ENCODE measurements at regions not wholly inside any gene's neighbourhood (a gene's known extent, or its start where the extent isn't known, plus 50 kb on each side); places are given as distances from the start of the nearest gene placed in this dataset.
"Not testable (repeated sequence)": the region's sequence is repeated elsewhere in the genome, so short reads cannot be mapped to it uniquely, and the experiment has no call there.

DNA sequence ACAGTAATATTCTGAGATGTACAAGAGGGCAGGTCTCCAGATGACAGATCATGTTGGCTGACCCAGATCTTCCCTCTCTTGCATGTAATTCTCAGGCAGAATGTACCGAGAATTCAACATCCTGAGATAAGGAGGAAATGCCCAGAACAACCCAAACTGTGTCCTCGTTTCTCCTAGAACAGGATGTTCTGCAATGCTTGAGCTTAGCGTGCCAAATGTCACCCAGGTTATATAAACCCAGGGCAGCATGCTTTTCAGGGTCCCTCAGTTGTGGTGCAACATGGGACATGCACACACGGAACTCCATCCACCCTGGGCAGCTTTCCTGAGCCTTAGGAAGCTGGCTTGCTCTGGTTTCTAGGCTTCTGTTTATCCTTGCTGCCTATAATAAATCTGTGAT, 102.1 kb upstream of the CMC1 start:
- Histone ChIP-seq H3K36me3 (ENCODE audit: insufficient read depth, low read length) (no peaks in the 10 kb centered on the region), H3K79me2 (ENCODE audit: control insufficient read depth, insufficient read depth, low read length, unreplicated experiment) (no peaks in the 10 kb centered on the region), H3K27ac (ENCODE audit: low read depth, low read length) (peak overlapping the region; percentile 89), H3K27me3 (ENCODE audit: insufficient read depth, low read length) (no peaks in the 10 kb centered on the region), H2AFZ (ENCODE audit: low read length, unreplicated experiment) (peak overlapping the region; percentile 45), H3K4me3 (ENCODE audit: low read depth, low read length) (no peak overlapping the region; the same call in 1 of the 2 replicates), H3K4me1 (ENCODE audit: control insufficient read depth, insufficient read depth, low read length, unreplicated experiment) (peaks cover 31% of the 10 kb centered on the region)

DNA sequence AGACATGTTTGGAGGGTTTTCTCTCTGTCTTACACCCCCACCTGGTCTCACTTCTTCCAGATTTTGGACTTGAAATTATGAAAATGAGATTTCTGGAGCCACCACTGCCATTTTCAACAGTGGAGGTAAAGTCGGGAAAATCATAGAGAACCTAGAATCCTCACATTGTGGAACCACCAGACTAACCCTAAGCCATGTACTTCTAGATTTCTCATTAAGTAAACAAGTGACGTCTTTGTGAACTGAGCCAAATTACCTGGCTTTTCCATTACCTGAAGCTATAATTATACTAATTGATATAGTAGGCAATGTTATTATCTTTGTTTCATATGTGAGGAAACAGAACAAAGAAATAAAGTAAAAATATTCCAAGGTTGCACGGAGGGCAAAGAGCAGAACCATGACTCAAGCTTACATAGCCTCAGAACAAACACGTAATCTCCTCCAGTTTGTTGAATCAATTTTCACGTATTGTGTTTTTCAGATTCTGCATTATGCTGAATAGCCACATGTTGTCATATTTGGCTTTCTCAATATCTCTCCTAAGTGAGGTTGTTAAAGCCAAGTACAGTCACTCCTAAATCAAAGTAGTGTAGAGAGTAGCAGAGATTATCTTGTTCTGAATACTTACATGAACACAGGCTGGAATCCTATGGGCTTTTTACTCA, 101.3 kb upstream of the CMC1 start:
- Histone ChIP-seq H3K27me3 (ENCODE audit: insufficient read depth, low read length) (no peaks in the 10 kb centered on the region), H3K36me3 (ENCODE audit: insufficient read depth, low read length) (no peaks in the 10 kb centered on the region), H3K4me3 (ENCODE audit: low read depth, low read length) (no peak overlapping the region; the same call in 1 of the 2 replicates), H3K4me1 (ENCODE audit: control insufficient read depth, insufficient read depth, low read length, unreplicated experiment) (peaks cover 32% of the 10 kb centered on the region), H2AFZ (ENCODE audit: low read length, unreplicated experiment) (peak overlapping the region; percentile 80), H3K79me2 (ENCODE audit: control insufficient read depth, insufficient read depth, low read length, unreplicated experiment) (no peaks in the 10 kb centered on the region), H3K27ac (ENCODE audit: low read depth, low read length) (peak overlapping the region; percentile 89)

DNA sequence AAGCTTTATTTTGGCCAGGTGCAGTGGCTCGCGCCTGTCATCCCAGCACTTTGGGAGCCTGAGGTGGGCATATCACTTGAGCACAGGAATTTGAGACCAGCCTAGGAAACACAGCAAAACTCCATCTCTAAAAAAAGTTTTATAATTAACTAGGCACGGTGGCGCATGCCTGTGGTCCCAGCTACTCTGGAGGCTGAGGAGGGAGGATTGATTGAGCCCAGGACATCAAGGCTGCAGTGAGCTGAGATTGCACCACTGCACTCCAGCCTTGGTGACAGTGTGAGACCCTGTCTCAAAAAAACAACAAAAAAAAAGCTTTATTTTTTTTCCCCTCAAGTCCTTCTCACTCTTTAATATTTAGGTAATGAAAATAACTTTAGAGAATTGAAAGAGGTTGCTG, 100.8 kb upstream of the CMC1 start:
- Histone ChIP-seq H2AFZ (ENCODE audit: low read length, unreplicated experiment) (no peak overlapping the region), H3K79me2 (ENCODE audit: control insufficient read depth, insufficient read depth, low read length, unreplicated experiment) (no peaks in the 10 kb centered on the region), H3K4me1 (ENCODE audit: control insufficient read depth, insufficient read depth, low read length, unreplicated experiment) (peaks cover 34% of the 10 kb centered on the region), H3K27me3 (ENCODE audit: insufficient read depth, low read length) (no peaks in the 10 kb centered on the region), H3K36me3 (ENCODE audit: insufficient read depth, low read length) (no peaks in the 10 kb centered on the region), H3K4me3 (ENCODE audit: low read depth, low read length) (no peak overlapping the region; the same call in 1 of the 2 replicates), H3K27ac (ENCODE audit: low read depth, low read length) (peak overlapping the region; percentile 89)

DNA sequence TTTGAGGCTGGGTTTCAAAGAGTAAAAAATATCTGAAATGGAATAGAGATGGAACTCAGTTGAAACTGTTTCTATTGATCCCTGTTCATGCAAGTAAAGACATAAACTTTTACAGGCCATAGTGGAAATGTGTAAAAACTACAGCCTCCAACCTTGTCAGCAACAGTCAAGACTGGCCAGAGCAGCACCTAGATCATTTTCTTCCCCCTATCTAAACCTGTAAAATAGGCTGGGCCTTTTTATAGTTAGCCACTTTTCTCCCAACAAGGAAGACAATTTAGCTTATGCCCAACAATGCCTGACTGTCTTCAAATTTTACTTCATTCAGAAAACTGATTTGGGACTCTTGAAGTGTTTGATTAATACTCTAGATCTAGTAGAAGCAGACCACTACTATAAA, 91.5 kb upstream of the CMC1 start:
- H3K4me3 ChIP-seq (ENCODE audit: low read depth, low read length) = no peak overlapping the region
- peaks cover 11% of the 10 kb centered on the region for H3K4me1 ChIP-seq (ENCODE audit: control insufficient read depth, insufficient read depth, low read length, unreplicated experiment)
- no peaks in the 10 kb centered on the region for H3K27me3 ChIP-seq (ENCODE audit: insufficient read depth, low read length)
- no peaks in the 10 kb centered on the region for H3K79me2 ChIP-seq (ENCODE audit: control insufficient read depth, insufficient read depth, low read length, unreplicated experiment)
- H3K36me3 ChIP-seq (ENCODE audit: insufficient read depth, low read length) = no peaks in the 10 kb centered on the region
- peak overlapping the region; percentile 12 for H2AFZ ChIP-seq (ENCODE audit: low read length, unreplicated experiment)
- H3K27ac ChIP-seq (ENCODE audit: low read depth, low read length) = no peak overlapping the region

DNA sequence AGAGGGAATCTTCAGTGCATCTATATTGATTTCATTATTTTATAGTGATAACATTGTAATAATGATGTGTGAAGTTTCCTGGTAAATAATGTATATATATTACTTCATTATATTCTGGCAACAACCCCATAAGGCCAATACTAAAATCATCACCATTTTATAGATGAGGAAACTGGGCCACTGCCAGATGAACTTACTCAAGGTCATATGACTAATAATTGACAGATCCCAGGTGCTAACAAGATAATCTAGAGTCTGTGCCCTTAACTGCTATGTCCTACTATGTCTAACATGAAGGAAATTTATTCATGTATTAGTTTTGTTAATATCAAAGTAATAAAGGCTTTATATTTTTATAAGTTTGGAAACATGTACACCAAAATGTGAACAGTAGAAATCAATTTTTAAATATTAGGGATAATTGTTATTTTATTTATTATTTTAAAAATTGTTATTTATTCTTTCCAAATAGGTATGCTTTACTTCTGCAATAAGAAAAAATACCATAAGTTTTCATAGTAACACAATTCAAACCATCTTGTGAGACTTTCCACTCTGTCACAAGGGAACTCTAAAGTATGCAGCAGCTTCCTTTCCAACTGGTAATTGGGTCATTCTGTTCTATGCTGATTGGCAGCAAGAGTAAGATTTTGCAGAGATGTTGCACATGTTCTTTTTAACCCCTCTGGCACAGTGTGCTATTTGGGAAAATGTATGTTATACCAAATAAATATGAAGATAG, 90.8 kb upstream of the CMC1 start:
- Histone ChIP-seq H3K27me3 (ENCODE audit: insufficient read depth, low read length) (no peaks in the 10 kb centered on the region), H3K4me1 (ENCODE audit: control insufficient read depth, insufficient read depth, low read length, unreplicated experiment) (peaks cover 7% of the 10 kb centered on the region), H3K27ac (ENCODE audit: low read depth, low read length) (no peak overlapping the region; the same call in 1 of the 2 replicates), H3K36me3 (ENCODE audit: insufficient read depth, low read length) (no peaks in the 10 kb centered on the region), H3K79me2 (ENCODE audit: control insufficient read depth, insufficient read depth, low read length, unreplicated experiment) (no peaks in the 10 kb centered on the region), H2AFZ (ENCODE audit: low read length, unreplicated experiment) (peak overlapping the region; percentile 77), H3K4me3 (ENCODE audit: low read depth, low read length) (no peak overlapping the region)

DNA sequence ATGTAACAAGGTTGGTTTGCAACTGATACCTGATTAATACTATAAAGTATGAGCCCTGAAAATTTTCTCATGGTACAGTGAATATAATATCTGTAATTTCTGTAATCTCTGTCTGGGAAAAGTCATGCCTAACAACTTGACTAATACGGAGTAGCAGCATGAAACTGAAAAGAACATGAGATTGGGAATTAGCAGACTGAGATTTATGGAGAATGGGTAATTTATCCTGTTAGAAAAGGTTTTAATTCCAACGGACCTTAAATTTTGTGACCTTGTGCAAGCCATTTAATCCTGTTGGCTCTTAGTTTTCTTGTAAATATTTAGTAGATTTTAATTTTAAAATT, 90.2 kb upstream of the CMC1 start:
- Histone ChIP-seq H3K27ac (ENCODE audit: low read depth, low read length) (peak overlapping the region; percentile 2; the same call in 1 of the 2 replicates), H3K4me1 (ENCODE audit: control insufficient read depth, insufficient read depth, low read length, unreplicated experiment) (peaks cover 7% of the 10 kb centered on the region), H3K4me3 (ENCODE audit: low read depth, low read length) (no peak overlapping the region), H3K27me3 (ENCODE audit: insufficient read depth, low read length) (no peaks in the 10 kb centered on the region), H3K79me2 (ENCODE audit: control insufficient read depth, insufficient read depth, low read length, unreplicated experiment) (no peaks in the 10 kb centered on the region), H3K36me3 (ENCODE audit: insufficient read depth, low read length) (no peaks in the 10 kb centered on the region), H2AFZ (ENCODE audit: low read length, unreplicated experiment) (peak overlapping the region; percentile 77)

DNA sequence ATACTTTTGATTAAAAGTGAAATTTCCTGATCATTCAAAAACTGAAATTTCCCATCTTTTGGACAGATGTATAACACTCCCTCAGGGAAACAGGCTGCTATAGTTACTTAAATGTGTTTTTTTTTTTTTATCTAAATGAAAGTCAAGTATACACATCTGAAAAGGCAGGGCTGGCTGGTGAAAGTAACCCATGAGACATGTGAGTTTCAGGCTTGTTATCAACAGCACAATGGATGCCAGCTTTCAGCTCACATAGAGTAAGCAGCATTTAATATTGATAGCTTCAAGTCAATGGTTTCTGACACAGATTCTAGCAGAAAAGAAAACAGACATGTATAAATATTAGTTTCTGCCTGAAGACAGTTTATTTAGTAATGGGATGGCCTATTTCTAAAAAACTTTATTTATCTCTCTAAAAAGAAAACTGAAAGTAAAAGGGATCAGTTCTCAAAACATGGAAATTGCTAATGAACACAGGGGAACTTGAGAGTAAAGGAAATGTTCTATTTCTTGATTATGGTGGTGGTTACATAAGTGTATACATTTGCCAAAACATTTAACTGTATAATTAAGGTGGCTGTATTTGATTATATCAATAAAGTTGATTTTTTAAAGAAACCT, 89.7 kb upstream of the CMC1 start:
- no peaks in the 10 kb centered on the region for H3K79me2 ChIP-seq (ENCODE audit: control insufficient read depth, insufficient read depth, low read length, unreplicated experiment)
- H3K27ac ChIP-seq (ENCODE audit: low read depth, low read length) = peak overlapping the region; percentile 55
- peak overlapping the region; percentile 99 for H2AFZ ChIP-seq (ENCODE audit: low read length, unreplicated experiment)
- peak overlapping the region; percentile 74 for H3K4me3 ChIP-seq (ENCODE audit: low read depth, low read length)
- H3K4me1 ChIP-seq (ENCODE audit: control insufficient read depth, insufficient read depth, low read length, unreplicated experiment) = peaks cover 7% of the 10 kb centered on the region
- no peaks in the 10 kb centered on the region for H3K27me3 ChIP-seq (ENCODE audit: insufficient read depth, low read length)
- H3K36me3 ChIP-seq (ENCODE audit: insufficient read depth, low read length) = no peaks in the 10 kb centered on the region

DNA sequence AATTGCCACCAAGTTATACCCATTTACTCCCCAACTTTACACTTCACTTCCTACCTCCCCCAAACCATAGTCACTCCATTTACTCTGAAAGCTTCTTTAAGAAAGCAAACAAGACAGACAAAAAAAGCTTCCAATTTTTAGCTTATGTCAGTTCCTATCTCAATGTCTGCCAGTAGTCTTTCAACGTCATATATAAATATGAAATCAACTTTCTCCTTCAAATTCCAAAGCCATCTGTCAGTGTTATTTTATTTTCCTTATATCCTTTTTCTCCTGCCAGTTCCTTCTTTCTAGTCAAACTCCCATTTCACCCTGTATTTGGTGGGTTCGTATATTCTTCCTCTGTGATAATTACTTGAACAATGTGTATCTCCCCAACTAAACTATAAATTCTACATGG, 85.8 kb upstream of the CMC1 start:
- H3K36me3 ChIP-seq (ENCODE audit: insufficient read depth, low read length) = no peaks in the 10 kb centered on the region
- H3K4me3 ChIP-seq (ENCODE audit: low read depth, low read length) = no peak overlapping the region
- no peak overlapping the region for H3K27ac ChIP-seq (ENCODE audit: low read depth, low read length)
- H3K79me2 ChIP-seq (ENCODE audit: control insufficient read depth, insufficient read depth, low read length, unreplicated experiment) = no peaks in the 10 kb centered on the region
- H2AFZ ChIP-seq (ENCODE audit: low read length, unreplicated experiment) = no peak overlapping the region
- peaks cover 5% of the 10 kb centered on the region for H3K4me1 ChIP-seq (ENCODE audit: control insufficient read depth, insufficient read depth, low read length, unreplicated experiment)
- no peaks in the 10 kb centered on the region for H3K27me3 ChIP-seq (ENCODE audit: insufficient read depth, low read length)

DNA sequence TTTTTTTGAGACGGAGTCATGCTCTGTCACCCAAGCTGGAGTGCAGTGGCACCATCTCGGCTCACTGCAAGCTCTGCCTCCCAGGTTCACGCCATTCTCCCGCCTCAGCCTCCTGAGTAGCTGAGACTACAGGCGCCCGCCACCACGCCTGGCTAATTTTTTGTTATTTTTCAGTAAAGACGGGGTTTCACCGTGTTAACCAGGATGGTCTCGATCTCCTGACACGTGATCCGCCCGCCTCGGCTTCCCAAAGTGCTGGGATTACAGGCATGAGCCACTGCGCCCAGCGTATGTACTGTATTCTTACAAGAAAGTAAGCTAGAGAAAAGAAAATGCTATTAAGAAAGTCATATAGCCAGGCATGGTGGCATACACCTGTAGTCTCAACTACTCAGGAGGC, 84.8 kb upstream of the CMC1 start:
- not testable (repeated sequence) for H3K27ac ChIP-seq (ENCODE audit: low read depth, low read length); H3K36me3 ChIP-seq (ENCODE audit: insufficient read depth, low read length); H3K27me3 ChIP-seq (ENCODE audit: insufficient read depth, low read length); H2AFZ ChIP-seq (ENCODE audit: low read length, unreplicated experiment); H3K4me1 ChIP-seq (ENCODE audit: control insufficient read depth, insufficient read depth, low read length, unreplicated experiment); H3K4me3 ChIP-seq (ENCODE audit: low read depth, low read length); H3K79me2 ChIP-seq (ENCODE audit: control insufficient read depth, insufficient read depth, low read length, unreplicated experiment)

DNA sequence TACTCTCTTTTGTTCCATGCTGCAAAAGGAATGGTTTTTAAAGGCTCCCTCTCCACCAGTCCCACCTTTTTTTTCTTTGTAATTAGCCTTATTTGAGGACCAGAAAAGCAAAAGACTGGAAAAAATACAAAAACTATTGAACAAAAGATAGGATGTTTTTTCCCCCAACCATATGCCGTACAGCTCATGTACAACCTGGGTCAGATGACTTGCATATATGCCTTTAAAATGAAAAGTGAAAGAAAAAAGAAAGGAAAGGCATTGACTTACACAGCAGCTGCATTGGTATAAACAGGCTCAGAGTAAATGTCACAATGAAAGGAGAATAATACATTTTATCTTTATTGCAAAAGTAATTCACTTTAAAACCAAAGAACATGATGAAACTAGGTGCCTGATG, 69.5 kb upstream of the CMC1 start:
- Histone ChIP-seq H3K27me3 (ENCODE audit: insufficient read depth, low read length) (no peaks in the 10 kb centered on the region), H2AFZ (ENCODE audit: low read length, unreplicated experiment) (no peak overlapping the region), H3K27ac (ENCODE audit: low read depth, low read length) (no peak overlapping the region), H3K4me3 (ENCODE audit: low read depth, low read length) (no peak overlapping the region), H3K4me1 (ENCODE audit: control insufficient read depth, insufficient read depth, low read length, unreplicated experiment) (no peaks in the 10 kb centered on the region), H3K79me2 (ENCODE audit: control insufficient read depth, insufficient read depth, low read length, unreplicated experiment) (no peaks in the 10 kb centered on the region), H3K36me3 (ENCODE audit: insufficient read depth, low read length) (no peaks in the 10 kb centered on the region)

DNA sequence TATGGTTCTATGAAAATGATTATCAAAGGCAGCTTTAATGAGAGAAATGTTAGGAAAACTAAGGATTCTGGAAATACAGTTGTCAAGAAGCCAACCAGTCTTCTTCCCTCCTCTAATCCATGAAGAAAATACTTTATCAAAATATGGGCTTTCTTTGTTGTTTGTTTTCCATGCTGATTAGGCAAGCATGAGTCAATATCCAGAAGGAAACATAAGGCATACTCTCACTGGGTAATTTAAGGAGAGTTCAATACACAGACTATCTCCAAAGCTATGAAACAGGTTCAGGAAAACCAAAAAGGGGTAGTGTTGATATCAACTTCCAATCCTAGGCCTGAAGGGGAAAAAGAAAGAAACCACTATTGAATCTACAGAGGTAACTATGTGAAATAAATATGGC, 68.7 kb upstream of the CMC1 start:
- Histone ChIP-seq H3K27ac (ENCODE audit: low read depth, low read length) (no peak overlapping the region), H3K27me3 (ENCODE audit: insufficient read depth, low read length) (no peaks in the 10 kb centered on the region), H3K4me1 (ENCODE audit: control insufficient read depth, insufficient read depth, low read length, unreplicated experiment) (no peaks in the 10 kb centered on the region), H3K36me3 (ENCODE audit: insufficient read depth, low read length) (no peaks in the 10 kb centered on the region), H2AFZ (ENCODE audit: low read length, unreplicated experiment) (no peak overlapping the region), H3K4me3 (ENCODE audit: low read depth, low read length) (no peak overlapping the region), H3K79me2 (ENCODE audit: control insufficient read depth, insufficient read depth, low read length, unreplicated experiment) (no peaks in the 10 kb centered on the region)
